ENCODE measurements at regions not wholly inside any gene's neighbourhood (a gene's known extent, or its start where the extent isn't known, plus 50 kb on each side); places are given as distances from the start of the nearest gene placed in this dataset.

- TF ChIP-seq EZH2phosphoT487 (IDR thresholded peaks at IDR 0.05; ENCODE audit: insufficient read depth, low read depth) (no peak), EZH2 (IDR thresholded peaks at IDR 0.05; ENCODE audit: insufficient read depth, poor library complexity, severe bottlenecking) (no peak)
These were observed 119.5 kb downstream of the CD8B2 start for GRCh38 chr2:106606652-106607051.

Data from GM23248 (cell line).